ENCODE measurements at regions not wholly inside any gene's neighbourhood (a gene's known extent, or its start where the extent isn't known, plus 50 kb on each side); places are given as distances from the start of the nearest gene placed in this dataset.

DNA sequence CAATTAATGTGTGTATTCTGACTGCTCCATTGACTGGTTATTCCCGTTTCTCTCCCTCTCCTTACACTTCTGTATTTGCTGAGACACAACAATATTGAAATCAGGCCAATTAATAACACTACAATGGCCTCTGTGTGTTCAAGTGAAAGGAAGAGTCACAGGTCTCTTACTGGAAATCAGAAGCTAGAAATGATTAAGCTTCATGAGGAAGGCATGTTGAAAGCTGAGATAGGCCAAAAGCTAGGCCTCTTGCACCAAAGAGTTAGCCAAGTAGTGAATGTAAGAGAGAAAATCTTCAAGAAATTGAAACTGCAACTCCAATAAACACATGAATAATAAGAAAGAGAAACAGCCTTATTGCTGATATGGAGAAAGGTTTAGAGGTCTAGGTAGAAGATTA, 489.5 kb upstream of the CITED2 start:
- TF ChIP-seq EZH2 (IDR thresholded peaks at IDR 0.05; ENCODE audit: borderline replicate concordance, low read length) = no peak
- TF ChIP-seq CTCF (IDR thresholded peaks at IDR 0.05; ENCODE audit: low read length) = no peak
